GM23248 (cell line): ENCODE measurements at regions not wholly inside any gene's neighbourhood (a gene's known extent, or its start where the extent isn't known, plus 50 kb on each side); places are given as distances from the start of the nearest gene placed in this dataset.

ENCODE experiments used
- DNase-seq: peaks from one replicate; pipeline ENCODE4 v3.0.0-alpha.2; 2015
- H2AFZ ChIP-seq: fragments of 200-600 bp; sonication (generic); 2 replicates; pipeline ENCODE4 v1.6.1; 2016; ENCODE audit warnings: antibody characterized with exemption
- H3F3A ChIP-seq: fragments of 200-600 bp; sonication (generic); 2 replicates; pipeline ENCODE4 v1.6.1; 2016; ENCODE audit warnings: mild to moderate bottlenecking, antibody characterized with exemption, mixed run types; ENCODE audit not compliant: insufficient read depth
- H3K27ac ChIP-seq: fragments of 200-600 bp; sonication (generic); 2 replicates; pipeline ENCODE4 v1.5.1; 2016; ENCODE audit warnings: mild to moderate bottlenecking
- H3K27me3 ChIP-seq: fragments of 200-600 bp; sonication (generic); replicated peaks from 2 replicates; pipeline ENCODE4 v1.6.1; 2016; ENCODE audit warnings: mild to moderate bottlenecking; ENCODE audit not compliant: insufficient read depth
- H3K36me3 ChIP-seq: fragments of 200-600 bp; sonication (generic); 2 replicates; pipeline ENCODE4 v1.6.1; 2016; ENCODE audit warnings: low read depth, mild to moderate bottlenecking
- H3K4me1 ChIP-seq: fragments of 200-600 bp; sonication (generic); 2 replicates; pipeline ENCODE4 v1.6.1; 2016; ENCODE audit warnings: mild to moderate bottlenecking; ENCODE audit not compliant: insufficient read depth
- H3K4me2 ChIP-seq: fragments of 200-600 bp; sonication (generic); one replicate; pipeline ENCODE4 v1.6.1; 2016; ENCODE audit warnings: mild to moderate bottlenecking; ENCODE audit not compliant: unreplicated experiment
- H3K4me3 ChIP-seq: fragments of 200-600 bp; sonication (generic); 2 replicates; pipeline ENCODE4 v1.5.1; 2016; ENCODE audit warnings: mild to moderate bottlenecking
- H3K79me2 ChIP-seq: fragments of 200-600 bp; sonication (generic); 2 replicates; pipeline ENCODE4 v1.6.1; 2016; ENCODE audit warnings: mild to moderate bottlenecking; ENCODE audit not compliant: insufficient read depth
- H3K9ac ChIP-seq: fragments of 200-600 bp; sonication (generic); 2 replicates; pipeline ENCODE4 v1.6.1; 2016; ENCODE audit warnings: mild to moderate bottlenecking
- H3K9me2 ChIP-seq: fragments of 200-600 bp; sonication (generic); 2 replicates; pipeline ENCODE4 v1.6.1; 2016; ENCODE audit warnings: mixed run types, mild to moderate bottlenecking, moderate library complexity; ENCODE audit not compliant: insufficient read depth
- H3K9me3 ChIP-seq: fragments of 200-600 bp; sonication (generic); one replicate; pipeline ENCODE4 v1.6.1; 2017; ENCODE audit warnings: low read depth
- H4K20me1 ChIP-seq: fragments of 200-600 bp; sonication (generic); 2 replicates; pipeline ENCODE4 v1.6.0; 2016; ENCODE audit not compliant: insufficient read depth
- EZH2 ChIP-seq: fragments of 200-600 bp; sonication (generic); IDR thresholded peaks from 2 replicates; pipeline ENCODE4 v1.6.1; 2018; ENCODE audit warnings: antibody characterized with exemption, mild to moderate bottlenecking; ENCODE audit not compliant: insufficient read depth, poor library complexity, severe bottlenecking
- EZH2phosphoT487 ChIP-seq: fragments of 200-600 bp; sonication (generic); IDR thresholded peaks from 2 replicates; pipeline ENCODE4 v1.6.1; 2018; ENCODE audit warnings: antibody characterized with exemption, moderate library complexity, mild to moderate bottlenecking, low read depth; ENCODE audit not compliant: insufficient read depth
- WGBS, 2 experiments: methylation state at CpG; one replicate each; pipeline ENCODE4 v1.1.6; 2015 to 2017; ENCODE audit warnings: low lambda C conversion rate in 2 of 2, low coverage in 1 of 2; ENCODE audit errors: missing lambda C conversion rate in 2 of 2; 5-methylcytosine and 5-hydroxymethylcytosine counted together
- in situ Hi-C: fragments of 300-500 bp; cut with MboI; formaldehyde crosslinking; loops from 2 replicates; pipeline ENCODE4 v1.15.0; 2020

DNA sequence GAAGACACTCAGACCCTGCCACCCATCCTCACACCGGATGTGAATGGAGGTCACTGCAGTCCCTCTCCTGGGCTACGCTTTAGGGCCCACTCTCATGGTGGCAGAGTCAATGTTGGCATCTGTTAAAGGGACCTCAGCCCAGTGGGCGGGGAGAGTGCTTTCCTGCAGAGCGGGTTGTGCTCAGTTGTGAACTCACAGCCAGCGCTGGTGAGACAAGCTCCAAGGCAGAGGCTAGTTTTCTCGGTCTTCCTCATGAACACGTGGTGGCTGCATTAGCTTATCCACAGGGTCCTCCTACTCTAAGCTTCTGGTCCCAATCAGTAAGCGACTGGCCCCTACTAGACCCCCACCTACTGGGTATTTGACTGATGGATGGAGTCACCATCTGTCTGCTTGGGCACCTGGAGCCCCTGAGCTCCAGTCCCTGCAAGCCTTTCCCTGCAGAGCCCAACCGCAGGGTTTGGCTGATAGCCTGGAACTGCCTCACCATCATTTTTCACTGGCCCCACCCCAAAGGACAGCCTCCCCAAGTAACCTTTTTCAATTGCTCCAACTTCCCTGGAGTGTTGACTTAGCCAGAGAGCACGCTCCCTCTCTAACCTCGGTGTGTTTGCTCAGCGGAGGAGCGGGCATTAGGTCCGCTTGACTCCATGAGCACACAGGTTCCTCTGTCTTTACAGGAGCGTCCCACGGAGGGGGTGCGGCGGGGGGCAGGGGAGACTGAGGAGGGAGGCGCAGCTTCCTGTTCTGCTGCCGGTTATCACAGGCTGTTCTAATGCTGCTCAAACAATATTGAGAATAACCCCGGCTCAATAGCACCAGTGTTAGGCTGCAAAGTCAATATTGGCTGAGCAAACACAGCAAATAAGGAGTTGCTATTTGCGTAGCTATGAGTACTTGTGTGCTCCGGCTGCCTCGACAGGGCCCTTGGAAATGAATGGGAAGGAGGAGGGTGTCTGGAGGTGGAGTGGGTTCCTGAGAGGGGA, 141.7 kb downstream of the RPLP1 start:
- H3K4me2 ChIP-seq: no peak overlapping the region
- no peak for TF ChIP-seq EZH2phosphoT487
- no peak for TF ChIP-seq EZH2
- H3K4me3 ChIP-seq: no peak overlapping the region
- H3K9me2 ChIP-seq: no peaks in the 10 kb centered on the region
- no peaks in the 10 kb centered on the region for H3F3A ChIP-seq
- no peaks in the 10 kb centered on the region for H3K36me3 ChIP-seq
- H3K9me3 ChIP-seq: no peaks in the 10 kb centered on the region
- no peaks in the 10 kb centered on the region for H4K20me1 ChIP-seq
- no peak overlapping the region for H3K27ac ChIP-seq
- no peak overlapping the region for H3K9ac ChIP-seq
- no peaks in the 10 kb centered on the region for H3K4me1 ChIP-seq
- 44 to 46% methylated on average over 24 of the region's 24 CpGs for WGBS, 2 experiments
- in situ Hi-C loops: no loop called here
- H3K27me3 ChIP-seq: peaks cover 57% of the 10 kb centered on the region
- DNase-seq: peak; percentile 49
- H3K79me2 ChIP-seq: no peaks in the 10 kb centered on the region
- H2AFZ ChIP-seq: no peak overlapping the region

DNA sequence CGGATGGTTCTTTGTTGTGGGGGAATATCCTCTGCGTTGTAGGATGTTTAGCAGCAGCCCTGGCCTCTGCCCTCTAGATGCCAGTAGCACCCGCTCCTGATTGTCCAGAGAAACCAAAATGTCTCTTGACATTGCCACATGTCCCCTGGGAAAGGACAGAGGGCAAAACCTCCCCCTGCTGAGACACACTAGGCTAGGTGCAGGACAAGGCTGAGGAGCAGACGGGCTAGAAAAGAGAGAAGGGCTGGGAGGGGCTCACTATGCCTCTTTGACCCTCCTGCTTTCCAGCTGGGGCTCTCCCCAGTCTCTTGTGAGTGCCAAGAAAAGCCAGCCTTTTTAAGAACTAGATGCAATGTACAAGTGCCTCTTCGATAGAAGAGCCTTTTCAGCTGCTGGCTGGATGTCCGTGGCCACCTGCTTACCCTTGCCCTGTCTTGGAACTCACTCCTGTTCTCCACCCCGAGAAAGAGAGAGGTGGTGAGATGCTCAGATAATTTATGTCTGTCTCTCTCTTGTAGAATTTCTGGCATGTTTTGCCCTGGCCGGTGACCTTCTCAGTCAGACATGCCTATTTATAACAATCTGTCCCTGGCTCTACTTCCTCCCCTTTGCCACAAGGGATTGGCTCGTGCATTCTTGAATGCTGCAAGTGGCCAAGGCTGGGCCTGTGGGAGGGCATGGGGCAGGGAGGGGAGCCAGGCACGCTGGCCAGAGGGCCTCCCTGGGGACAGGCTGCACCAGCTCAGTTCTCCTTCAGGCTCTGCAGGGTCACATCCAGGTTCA, 142.6 kb downstream of the RPLP1 start:
- Histone ChIP-seq H2AFZ (no peak overlapping the region), H3K9me2 (no peaks in the 10 kb centered on the region), H4K20me1 (no peaks in the 10 kb centered on the region), H3F3A (no peaks in the 10 kb centered on the region), H3K4me3 (no peak overlapping the region), H3K4me1 (no peaks in the 10 kb centered on the region), H3K27me3 (peaks cover 67% of the 10 kb centered on the region), H3K36me3 (no peaks in the 10 kb centered on the region), H3K4me2 (no peak overlapping the region), H3K9ac (no peak overlapping the region), H3K9me3 (no peaks in the 10 kb centered on the region), H3K79me2 (no peaks in the 10 kb centered on the region), H3K27ac (no peak overlapping the region)
- in situ Hi-C loops: no loop called here
- TF ChIP-seq EZH2phosphoT487 (no peak), EZH2 (no peak)
- WGBS, 2 experiments: 29% methylated on average over 10 of the region's 10 CpGs
- DNase-seq: no peak

DNA sequence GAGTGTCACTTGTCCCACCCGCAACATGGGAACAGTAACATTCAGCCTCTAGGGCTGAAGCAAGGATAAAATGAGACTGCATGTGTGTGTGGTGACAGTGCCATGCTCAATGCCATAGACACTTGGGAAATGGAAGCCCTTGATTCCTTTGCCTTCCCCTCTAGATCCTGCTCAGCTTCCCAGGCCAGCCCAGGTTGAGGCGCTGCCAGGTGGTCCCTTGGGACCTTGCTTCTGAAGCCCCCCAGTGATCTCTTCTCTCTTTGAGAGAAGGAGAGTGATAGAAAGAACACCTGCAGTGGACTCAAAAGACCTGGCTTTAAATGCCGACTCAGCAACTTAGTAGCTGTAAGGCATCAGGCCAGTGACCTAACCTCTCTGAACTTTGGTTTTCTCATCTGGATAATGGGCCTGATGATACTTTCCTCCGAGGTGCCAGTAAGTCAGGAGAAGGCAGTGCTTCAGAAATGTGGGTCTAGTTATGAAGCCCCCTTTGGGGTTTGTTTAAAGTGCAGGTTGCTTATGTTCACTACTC, 144.5 kb downstream of the RPLP1 start:
- Histone ChIP-seq H4K20me1 (no peaks in the 10 kb centered on the region), H3K79me2 (no peaks in the 10 kb centered on the region), H3K4me1 (no peaks in the 10 kb centered on the region), H3K9me3 (no peaks in the 10 kb centered on the region), H3K27me3 (peaks cover 75% of the 10 kb centered on the region), H3K4me2 (no peak overlapping the region), H3K9me2 (no peaks in the 10 kb centered on the region), H3K9ac (no peak overlapping the region), H3K4me3 (no peak overlapping the region), H3K27ac (no peak overlapping the region), H2AFZ (no peak overlapping the region), H3F3A (no peaks in the 10 kb centered on the region), H3K36me3 (no peaks in the 10 kb centered on the region)
- in situ Hi-C loops: no loop called here
- TF ChIP-seq EZH2 (no peak), EZH2phosphoT487 (no peak)
- 50 to 56% methylated on average over 4 of the region's 4 CpGs for WGBS, 2 experiments
- DNase-seq: no peak

DNA sequence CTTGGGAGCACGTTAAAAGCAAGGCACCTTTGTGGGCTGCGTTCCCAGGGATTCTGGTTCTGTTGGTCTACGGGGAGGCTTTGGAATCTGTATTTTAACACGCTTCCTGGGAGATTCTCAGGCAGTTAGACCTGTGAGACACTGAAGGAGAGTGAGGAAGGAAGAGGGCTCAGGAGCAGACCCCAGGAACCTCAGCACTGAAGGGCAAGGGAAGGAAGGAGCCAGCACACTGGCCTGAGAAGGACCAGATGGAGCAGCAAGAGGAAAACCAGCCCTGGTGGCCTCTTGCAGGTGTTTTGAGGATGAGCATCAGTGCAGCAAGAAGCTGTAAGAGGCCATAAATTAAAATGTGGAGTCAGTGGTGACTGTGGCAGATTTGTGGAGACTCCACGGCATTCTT, 146.7 kb downstream of the RPLP1 start:
- WGBS, 2 experiments: 75% methylated on average over 5 of the region's 5 CpGs
- TF ChIP-seq EZH2 (no peak), EZH2phosphoT487 (no peak)
- no peaks in the 10 kb centered on the region for H3K9me3 ChIP-seq

More for the DNA sequence above, 146.7 kb downstream of the RPLP1 start:
- Histone ChIP-seq H3K4me3 (no peak overlapping the region), H3K79me2 (no peaks in the 10 kb centered on the region), H3K9ac (no peak overlapping the region), H3K36me3 (no peaks in the 10 kb centered on the region), H3K9me2 (no peaks in the 10 kb centered on the region), H3K27ac (no peak overlapping the region), H3K4me1 (no peaks in the 10 kb centered on the region), H4K20me1 (no peaks in the 10 kb centered on the region), H3K4me2 (no peak overlapping the region), H3F3A (no peaks in the 10 kb centered on the region), H2AFZ (no peak overlapping the region), H3K27me3 (peaks cover 74% of the 10 kb centered on the region)
- in situ Hi-C loops: no loop called here
- DNase-seq: no peak
